GM06990 (cell line): ENCODE measurements at regions not wholly inside any gene's neighbourhood (a gene's known extent, or its start where the extent isn't known, plus 50 kb on each side); places are given as distances from the start of the nearest gene placed in this dataset.

ENCODE experiments used
- DNase-seq: peaks from one replicate; pipeline ENCODE4 v3.0.0-alpha.2; 2011; ENCODE audit not compliant: insufficient read length; ENCODE audit errors: extremely low read depth
- H3K27me3 ChIP-seq: replicated peaks from 2 replicates; pipeline ENCODE4 v1.6.0; 2011; ENCODE audit warnings: low read length; ENCODE audit not compliant: control insufficient read depth, insufficient read depth
- H3K36me3 ChIP-seq: 2 replicates; pipeline ENCODE4 v1.5.1; 2011; ENCODE audit warnings: low read length; ENCODE audit not compliant: control insufficient read depth, insufficient read depth
- H3K4me3 ChIP-seq: replicated peaks from 2 replicates; pipeline ENCODE4 v1.5.1; 2011; ENCODE audit warnings: low read depth, mild to moderate bottlenecking, control low read depth, low read length
- CTCF ChIP-seq: IDR thresholded peaks from 2 replicates; pipeline ENCODE4 v1.5.1; 2011; ENCODE audit warnings: low read length, control low read depth, mild to moderate bottlenecking, inconsistent platforms; ENCODE audit not compliant: insufficient read depth, poor library complexity, severe bottlenecking

GRCh38 chr6:71209626-71210025 is 79.0 kb upstream of the OGFRL1 start:
- no peak overlapping the region for H3K4me3 ChIP-seq
- no peaks in the 10 kb centered on the region for H3K36me3 ChIP-seq
- TF ChIP-seq CTCF = no peak

GRCh38 chr6:71211799-71212198 is 76.8 kb upstream of the OGFRL1 start:
- TF ChIP-seq CTCF = no peak
- H3K36me3 ChIP-seq = no peaks in the 10 kb centered on the region
- no peak for DNase-seq
- H3K27me3 ChIP-seq = no peaks in the 10 kb centered on the region
- no peak overlapping the region for H3K4me3 ChIP-seq

More at GRCh38 chr6:71209626-71210025, 79.0 kb upstream of the OGFRL1 start:
- no peaks in the 10 kb centered on the region for H3K27me3 ChIP-seq
- DNase-seq = no peak

GRCh38 chr6:71220466-71220865 is 68.1 kb upstream of the OGFRL1 start:
- Histone ChIP-seq H3K4me3 (no peak overlapping the region), H3K27me3 (no peaks in the 10 kb centered on the region), H3K36me3 (no peaks in the 10 kb centered on the region)
- TF ChIP-seq CTCF = no peak
- no peak for DNase-seq

- Histone ChIP-seq H3K36me3 (no peaks in the 10 kb centered on the region), H3K27me3 (no peaks in the 10 kb centered on the region), H3K4me3 (no peak overlapping the region)
- DNase-seq = no peak
- TF ChIP-seq CTCF = no peak
Measured at GRCh38 chr6:71222671-71223070, 65.9 kb upstream of the OGFRL1 start.

- TF ChIP-seq CTCF = no peak
- Histone ChIP-seq H3K4me3 (no peak overlapping the region), H3K27me3 (no peaks in the 10 kb centered on the region), H3K36me3 (no peaks in the 10 kb centered on the region)
- DNase-seq = no peak
Measured at GRCh38 chr6:71224011-71224410, 64.6 kb upstream of the OGFRL1 start.

GRCh38 chr6:71226151-71226550 is 62.5 kb upstream of the OGFRL1 start:
- Histone ChIP-seq H3K27me3 (no peaks in the 10 kb centered on the region), H3K36me3 (no peaks in the 10 kb centered on the region), H3K4me3 (no peak overlapping the region)
- TF ChIP-seq CTCF = no peak
- no peak for DNase-seq
